Fibroblast of upper back skin (primary cell): ENCODE measurements at regions not wholly inside any gene's neighbourhood (a gene's known extent, or its start where the extent isn't known, plus 50 kb on each side); places are given as distances from the start of the nearest gene placed in this dataset.
"Not testable (repeated sequence)": the region's sequence is repeated elsewhere in the genome, so short reads cannot be mapped to it uniquely, and the experiment has no call there.

Source experiments
- DNase-seq: peaks from one replicate; pipeline ENCODE4 v3.0.0-alpha.2; 2013

DNA sequence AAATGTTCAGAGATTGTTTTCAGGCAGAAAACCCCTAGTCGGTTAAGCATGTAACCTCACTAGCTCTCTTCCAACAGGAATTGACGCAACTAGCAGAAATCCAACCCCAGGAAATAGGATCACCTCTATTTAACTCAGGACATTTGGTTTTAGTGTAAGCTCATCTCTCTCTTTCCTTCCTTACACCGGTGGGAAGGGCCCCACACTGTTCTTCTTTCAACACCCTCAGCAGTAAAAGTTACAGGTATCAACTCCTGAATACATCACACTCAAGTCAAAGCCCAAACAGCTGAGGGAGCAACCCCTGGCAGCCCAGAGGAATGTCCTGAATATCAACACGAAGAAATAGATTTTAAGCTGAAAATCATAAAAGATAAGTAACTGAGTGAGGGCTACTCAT, 191.2 kb upstream of the KIF2B start:
- DNase-seq: peak; percentile 33

DNA sequence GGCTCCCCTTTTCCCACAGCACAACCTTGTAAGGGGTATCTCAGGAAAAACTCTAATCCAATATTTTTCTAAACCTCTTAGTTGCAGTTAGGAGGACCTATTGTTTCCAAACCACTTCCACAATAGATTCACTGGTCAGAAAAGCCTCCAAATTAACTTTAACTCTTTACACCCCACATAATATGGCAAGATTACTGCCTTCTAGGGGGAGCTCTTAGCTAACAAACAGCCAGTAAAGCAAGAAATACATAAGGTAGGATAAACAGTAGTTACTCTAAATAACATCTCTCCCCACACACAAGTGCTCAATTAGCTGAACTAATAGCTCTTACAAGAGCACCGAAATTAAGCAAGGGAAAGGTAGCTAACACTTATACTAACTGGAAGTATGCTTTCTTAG, 192.1 kb upstream of the KIF2B start:
- DNase-seq: no peak

DNA sequence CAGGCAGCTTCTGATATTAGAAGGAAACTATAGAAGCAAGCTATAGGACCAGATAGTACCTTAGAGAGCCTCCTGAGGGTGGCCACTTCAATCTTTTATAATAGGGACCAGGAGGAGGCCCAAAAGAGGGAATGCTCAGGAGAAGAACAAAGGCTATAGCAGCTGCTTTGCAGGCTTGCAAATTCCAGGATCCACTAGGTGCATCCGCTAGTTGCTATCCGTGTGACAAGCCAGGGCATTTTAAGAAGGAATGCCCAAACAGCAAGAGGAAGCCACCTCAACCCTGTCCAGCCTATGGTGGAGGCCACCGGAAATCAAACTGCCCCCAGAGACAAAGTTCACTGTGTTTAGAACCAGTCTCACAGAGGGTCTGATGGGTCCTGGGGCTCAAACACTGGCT, 192.6 kb upstream of the KIF2B start:
- no peak for DNase-seq

GRCh38 chr17:53629188-53629587, 193.5 kb upstream of the KIF2B start:
- peak; percentile 71 for DNase-seq

DNA sequence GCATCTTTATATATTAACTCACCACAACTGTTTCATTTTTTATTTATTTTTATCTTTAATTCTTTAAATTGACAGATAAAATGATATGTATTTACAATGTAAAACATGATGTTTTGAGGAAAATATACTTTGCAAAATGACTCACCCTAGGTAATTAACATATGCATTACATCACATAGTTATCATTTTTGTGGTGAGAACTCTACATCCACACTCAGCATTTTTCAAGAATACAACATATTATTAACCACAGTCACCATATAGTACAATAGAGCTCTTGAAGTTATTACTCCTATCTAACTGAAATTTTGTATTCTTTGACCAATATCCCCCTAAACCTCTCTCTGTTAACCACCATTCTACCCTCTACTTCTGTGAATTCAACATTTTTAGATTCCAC, 194.7 kb upstream of the KIF2B start:
- peak; percentile 85 for DNase-seq

DNA sequence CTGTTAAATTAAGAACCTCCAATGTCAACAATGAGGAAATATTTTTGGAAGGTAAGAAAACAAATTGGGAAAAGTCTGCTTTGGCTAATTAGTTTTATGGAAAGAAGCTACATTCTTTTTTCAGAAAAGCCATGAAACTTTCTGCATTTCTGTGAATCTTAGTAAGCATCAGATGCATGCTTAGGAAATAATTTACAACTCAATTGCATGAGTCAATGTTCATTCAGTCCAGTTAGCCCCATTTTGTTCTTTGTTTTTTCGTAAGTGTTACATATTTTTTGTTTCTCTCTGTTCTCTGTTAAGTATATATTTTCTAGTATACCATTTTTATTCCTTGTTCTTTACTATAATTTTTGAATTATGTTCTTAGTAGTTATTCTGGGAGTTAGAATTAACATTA, 195.2 kb upstream of the KIF2B start:
- peak; percentile 78 for DNase-seq

GRCh38 chr17:53626286-53626685, 196.4 kb upstream of the KIF2B start:
- peak; percentile 76 for DNase-seq

GRCh38 chr17:53619025-53619424, 203.7 kb upstream of the KIF2B start:
- no peak for DNase-seq

DNA sequence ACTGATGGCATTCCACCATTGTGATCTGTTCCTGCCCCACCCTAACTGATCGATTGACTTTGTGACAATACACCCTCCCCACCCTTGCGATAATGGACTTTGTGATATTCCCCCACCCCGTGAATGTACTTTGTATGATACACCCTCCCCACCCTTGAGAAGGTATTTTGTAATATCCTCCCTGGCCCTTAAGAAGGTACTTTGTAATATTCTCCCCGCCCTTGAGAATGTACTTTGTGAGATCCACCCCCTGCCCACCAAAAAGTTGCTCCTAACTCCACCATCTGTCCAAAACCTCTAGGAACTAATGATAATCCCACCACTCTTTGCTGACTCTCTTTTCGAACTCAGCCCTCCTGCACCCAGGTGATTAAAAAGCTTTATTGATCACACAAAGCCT, 214.5 kb upstream of the KIF2B start:
- not testable (repeated sequence) for DNase-seq

DNA sequence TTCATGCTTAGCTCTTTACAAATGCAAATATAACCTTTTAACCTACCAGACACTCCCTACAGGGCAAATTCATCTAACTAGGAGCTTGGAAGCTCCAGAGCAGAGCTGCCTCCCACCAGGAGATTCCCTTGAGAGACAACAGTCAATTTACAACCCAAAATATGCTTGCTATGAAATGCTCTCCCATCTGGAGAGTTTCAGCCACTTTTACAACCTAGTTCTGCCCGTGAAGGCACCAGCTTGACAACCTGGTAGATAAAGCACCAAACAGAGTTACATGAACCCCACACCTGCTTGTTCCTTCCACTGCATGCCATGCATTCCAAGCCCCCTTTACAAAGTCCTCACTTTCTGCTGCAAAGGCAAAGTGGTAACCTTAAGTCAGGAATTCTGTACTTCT, 215.3 kb upstream of the KIF2B start:
- no peak for DNase-seq

GRCh38 chr17:53588317-53588716, 234.4 kb upstream of the KIF2B start:
- no peak for DNase-seq

DNA sequence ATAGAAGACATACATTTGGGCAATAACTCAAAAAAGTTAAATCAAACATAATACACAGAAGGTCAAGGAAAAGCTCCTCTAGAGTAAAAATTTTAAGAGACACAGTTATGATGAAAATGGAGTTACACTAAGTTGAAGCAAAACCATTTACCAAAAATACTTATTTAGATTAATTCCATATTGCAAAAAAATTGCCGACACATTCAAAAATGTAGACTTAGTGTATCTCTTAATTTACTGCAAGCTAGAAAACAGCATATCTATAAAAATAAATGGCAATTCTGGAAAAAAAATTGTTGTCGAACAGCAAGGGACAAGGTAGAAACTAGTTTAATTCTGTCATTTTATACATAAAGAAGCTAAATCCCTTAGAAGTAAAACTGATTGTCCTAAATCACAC, 248.7 kb upstream of the KIF2B start:
- DNase-seq: no peak

GRCh38 chr17:53571342-53571741, 251.4 kb upstream of the KIF2B start:
- DNase-seq: no peak

GRCh38 chr17:53570731-53571130, 252.0 kb upstream of the KIF2B start:
- no peak for DNase-seq

DNA sequence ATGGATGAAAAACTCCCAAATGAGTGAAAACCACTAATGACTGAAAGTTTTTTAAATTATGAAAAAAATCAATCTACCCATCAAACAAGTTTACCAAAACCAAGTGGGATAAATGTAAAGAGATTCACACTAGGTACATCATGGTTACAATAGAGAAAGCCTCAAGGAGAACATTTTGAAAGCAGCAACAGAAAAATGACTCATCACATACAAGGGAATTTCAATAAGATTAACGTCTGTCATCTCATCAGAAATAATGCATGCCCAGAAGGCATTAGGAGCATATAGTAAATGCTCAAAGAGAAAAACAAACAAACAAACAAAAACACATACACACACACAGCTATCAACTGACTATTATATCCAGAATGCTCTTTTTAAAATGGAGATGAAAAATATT, 261.8 kb upstream of the KIF2B start:
- no peak for DNase-seq

DNA sequence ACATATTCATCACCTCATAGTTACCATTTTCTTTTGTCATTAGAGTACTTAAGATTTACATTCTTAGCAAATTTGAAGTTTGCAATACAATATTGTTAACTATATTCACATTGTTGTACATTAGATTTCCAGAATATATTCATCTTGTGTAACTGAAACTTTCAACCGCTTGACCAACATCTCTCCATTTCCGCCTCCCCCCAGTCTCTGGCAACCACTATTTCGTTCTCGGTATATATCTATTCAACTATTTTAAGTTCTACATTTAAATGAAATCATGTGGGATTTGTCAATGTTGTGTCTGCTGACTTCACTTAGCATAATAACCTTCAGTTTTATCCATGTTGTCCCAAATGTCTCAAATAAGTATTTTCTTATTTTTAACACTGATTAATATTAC, 274.5 kb upstream of the KIF2B start:
- DNase-seq: no peak

- no peak for DNase-seq
Measured at GRCh38 chr17:53543472-53543871, 279.3 kb upstream of the KIF2B start.

DNA sequence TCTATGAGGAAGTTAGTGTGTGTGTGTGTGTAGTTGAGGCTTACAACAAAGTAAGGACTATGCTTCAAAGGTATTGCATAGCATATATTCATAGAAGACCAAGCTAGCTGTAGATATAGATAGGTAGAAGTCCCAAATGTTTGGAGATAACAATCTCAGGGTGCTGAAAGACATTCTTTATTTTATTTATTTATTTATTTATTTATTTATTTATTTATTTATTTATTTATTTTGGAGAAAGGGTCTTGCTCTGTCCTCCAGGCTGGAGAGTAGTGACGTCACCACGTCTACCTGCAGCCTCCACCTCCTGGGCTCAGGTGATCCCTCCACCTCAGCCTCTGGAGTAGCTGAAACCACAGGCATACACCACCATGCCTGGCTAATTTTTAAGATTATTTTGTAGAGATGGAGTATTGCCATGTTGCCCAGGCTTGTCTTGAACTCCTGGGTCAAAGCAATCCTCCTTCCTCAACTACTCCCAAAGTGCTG, 284.6 kb upstream of the KIF2B start:
- no peak for DNase-seq

GRCh38 chr17:53527473-53527872, 295.3 kb upstream of the KIF2B start:
- no peak for DNase-seq

DNA sequence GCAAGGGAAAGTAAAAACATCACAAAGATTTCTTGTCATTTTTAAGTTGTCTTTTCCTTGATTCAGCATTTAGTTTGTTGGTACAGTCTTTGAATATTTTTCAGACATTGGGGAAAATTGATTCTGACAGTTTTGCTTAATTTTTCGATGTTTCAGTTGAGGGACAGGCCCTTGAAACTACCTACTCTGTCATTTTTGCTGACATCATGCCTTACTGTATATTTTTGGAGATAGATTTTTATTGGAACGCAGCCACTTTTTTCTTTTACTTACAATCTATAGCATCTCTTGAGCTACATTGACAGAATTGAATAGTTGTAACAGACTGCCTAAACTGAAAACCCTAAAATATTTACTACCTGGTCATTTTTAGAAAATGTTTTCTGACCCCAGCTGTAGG, 297.1 kb upstream of the KIF2B start:
- no peak for DNase-seq

DNA sequence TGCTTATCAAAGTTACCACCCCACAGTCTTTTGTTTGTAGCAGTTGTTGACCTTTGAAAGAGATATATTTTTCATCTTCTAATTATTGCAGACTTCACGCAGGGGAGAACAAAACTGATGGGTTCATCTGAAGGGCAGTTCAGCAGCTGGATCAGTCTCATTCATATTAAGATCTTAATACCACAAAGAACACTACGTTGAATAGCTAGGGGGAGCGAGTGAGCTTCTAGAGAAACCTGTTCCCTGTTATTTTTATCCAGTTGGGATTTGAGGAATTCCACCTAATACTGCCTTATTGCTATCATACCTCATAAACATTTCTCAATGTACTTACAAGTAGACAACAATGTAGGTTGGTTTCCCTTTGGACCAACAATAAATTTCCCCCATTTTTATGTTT, 306.1 kb upstream of the KIF2B start:
- peak; percentile 28 for DNase-seq

DNA sequence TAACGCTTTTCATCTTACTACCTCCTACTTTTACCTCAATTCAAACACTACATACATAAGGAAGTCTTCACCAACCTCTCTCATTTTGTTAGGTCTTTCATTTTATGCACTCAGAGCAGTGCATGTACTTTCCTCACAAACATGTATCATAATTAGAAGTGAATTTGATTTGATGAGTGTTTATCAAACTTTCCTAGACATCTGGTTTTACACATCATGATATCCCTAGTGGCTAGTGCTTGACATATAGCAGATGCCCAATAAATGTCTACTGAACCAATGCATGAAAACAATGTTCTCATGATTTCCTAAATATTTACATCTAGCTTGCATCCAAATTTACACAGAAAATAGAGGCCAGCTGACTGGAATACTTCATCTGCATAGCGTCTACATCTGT, 323.4 kb upstream of the KIF2B start:
- no peak for DNase-seq

DNA sequence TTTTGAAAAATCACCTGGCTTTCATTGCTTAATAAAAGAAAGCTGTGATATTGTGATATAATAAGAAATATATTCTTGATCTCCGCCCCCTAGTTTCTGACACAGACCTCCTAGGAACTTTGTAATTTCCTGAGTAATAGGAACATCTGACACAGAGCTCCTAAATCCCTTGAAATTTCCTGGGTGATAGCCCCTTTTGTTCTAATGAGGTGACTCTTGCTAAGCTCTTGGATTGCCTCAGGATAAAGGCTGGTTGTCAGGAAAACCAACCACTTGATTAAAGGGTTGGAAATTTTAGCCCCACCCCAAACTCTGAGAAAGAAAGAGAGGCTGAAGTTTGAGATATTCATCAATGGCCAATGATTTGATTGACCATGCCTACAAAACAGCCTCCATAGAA, 326.4 kb upstream of the KIF2B start:
- no peak for DNase-seq

GRCh38 chr17:53492532-53492931, 330.2 kb upstream of the KIF2B start:
- DNase-seq: no peak

DNA sequence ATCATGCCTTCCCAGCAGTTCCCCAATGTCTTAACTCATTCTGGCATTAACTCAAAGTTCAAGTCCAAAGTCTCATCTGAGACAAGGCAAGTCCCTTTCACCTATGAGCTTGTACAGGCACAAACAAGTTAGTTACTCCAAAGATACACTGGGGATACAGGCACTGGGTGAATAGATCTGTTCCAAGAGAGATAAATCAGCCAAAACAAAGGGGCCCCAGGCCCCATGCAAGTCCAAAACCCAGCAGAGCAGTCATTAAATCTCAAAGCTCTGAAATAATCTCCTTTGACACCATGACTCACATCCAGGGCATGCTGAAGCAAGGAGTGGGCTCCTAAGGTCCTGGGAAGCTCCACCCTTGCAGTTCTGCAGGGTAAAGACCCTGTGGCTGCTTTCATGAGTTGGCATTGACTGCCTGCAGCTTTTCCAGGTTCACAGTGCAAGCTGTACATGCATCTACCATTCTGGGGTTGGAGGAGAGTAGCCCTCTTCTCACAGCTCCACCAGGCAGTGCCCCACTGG, 332.2 kb upstream of the KIF2B start:
- no peak for DNase-seq

DNA sequence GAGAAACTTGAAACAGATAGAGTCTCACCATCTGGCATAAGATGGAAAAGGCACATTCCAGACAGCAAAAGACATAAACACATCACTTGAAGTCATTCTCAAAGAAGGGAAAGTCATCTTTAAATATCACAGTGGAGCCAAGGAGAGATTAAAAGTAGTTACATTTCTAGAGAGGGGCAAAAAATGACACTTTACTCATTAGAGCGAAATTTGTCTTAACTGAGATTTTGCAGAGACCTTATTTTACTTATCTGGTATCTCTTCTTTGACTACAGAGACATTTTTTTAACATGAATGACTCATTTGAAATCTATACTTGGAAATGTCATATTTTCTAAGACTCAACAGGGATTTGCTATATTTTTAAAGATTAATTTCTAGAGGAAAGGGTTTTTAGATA, 339.0 kb upstream of the KIF2B start:
- no peak for DNase-seq
